Naive thymus-derived CD8-positive, alpha-beta T cell (primary cell): ENCODE measurements at regions not wholly inside any gene's neighbourhood (a gene's known extent, or its start where the extent isn't known, plus 50 kb on each side); places are given as distances from the start of the nearest gene placed in this dataset.

Experiments used
- ATAC-seq, 2 donors: fragments of 150-1000 bp; cut with Tn5 transposase in 1 of 2; sonication (Bioruptor Pico), chemical (Tn5 transposase) in 1 of 2; 1 replicate in 1 of 2; 2 replicates in 1 of 2; pipeline ENCODE4 v1.10.0; 2021; ENCODE audit warnings: mild to moderate bottlenecking in 2 of 2, moderate library complexity in 2 of 2
- POLR2A ChIA-PET: fragments of 350-600 bp; sonication (Branson Sonifier 250); formaldehyde crosslinking; loops from one replicate; lab custom pipeline; 2021; ENCODE audit warnings: antibody characterized with exemption; lab: Charles Lee
- DNase-seq, 10 donors: peaks; one replicate each; pipeline versions ENCODE4 v3.0.0 to v3.0.0-alpha.2; 2020 to 2022
- H3K27ac Mint-ChIP-seq, 10 donors: one replicate each; pipeline ENCODE4 v1.8.0; 2020 to 2022; ENCODE audit warnings: mild to moderate bottlenecking in 10 of 10, mixed read lengths in 10 of 10, moderate library complexity in 4 of 10, inconsistent platforms in 1 of 10
- H3K27me3 Mint-ChIP-seq, 5 donors: one replicate each; pipeline ENCODE4 v1.8.0; 2021 to 2022; ENCODE audit warnings: mixed read lengths in 5 of 5
- H3K36me3 Mint-ChIP-seq, 3 donors: one replicate each; pipeline ENCODE4 v1.8.0; 2020 to 2022; ENCODE audit warnings: mixed read lengths in 3 of 3, mild to moderate bottlenecking in 2 of 3, inconsistent platforms in 1 of 3
- H3K4me1 Mint-ChIP-seq, 4 donors: one replicate each; pipeline ENCODE4 v1.8.0; 2021 to 2022; ENCODE audit warnings: mixed read lengths in 4 of 4
- H3K4me3 Mint-ChIP-seq, 10 donors: one replicate each; pipeline ENCODE4 v1.8.0; 2020 to 2022; ENCODE audit warnings: mild to moderate bottlenecking in 10 of 10, mixed read lengths in 10 of 10, moderate library complexity in 6 of 10, inconsistent platforms in 1 of 10
- H3K9me3 Mint-ChIP-seq, 9 donors: one replicate each; pipeline ENCODE4 v1.8.0; 2020 to 2022; ENCODE audit warnings: mixed read lengths in 9 of 9, mild to moderate bottlenecking in 3 of 9, inconsistent platforms in 1 of 9, moderate library complexity in 1 of 9

DNA sequence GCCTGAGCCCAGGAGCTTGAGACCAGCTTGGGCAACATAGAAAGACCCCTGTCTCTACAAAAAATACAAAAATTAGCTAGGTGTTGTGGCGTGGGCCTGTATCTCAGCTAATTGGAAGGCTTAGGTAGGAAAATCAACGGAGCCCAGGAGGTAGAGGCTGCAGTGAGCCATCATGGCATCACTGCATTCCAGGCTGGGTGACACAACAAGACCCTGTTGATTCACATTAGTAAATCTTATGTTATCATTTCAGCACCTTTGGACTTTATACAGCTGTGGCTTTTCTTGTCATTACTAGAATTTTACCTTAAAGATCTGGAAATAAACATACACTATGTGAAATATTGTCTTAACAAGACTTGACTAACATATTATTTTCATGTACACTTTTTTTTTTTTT lies 185.0 kb downstream of the ZNF608 start:
- peaks cover 0 to 2% (median 0%) of the 10 kb centered on the region in 9 donors for H3K9me3 Mint-ChIP-seq
- H3K36me3 Mint-ChIP-seq = no peaks in the 10 kb centered on the region
- no peak overlapping the region for H3K4me3 Mint-ChIP-seq
- H3K27me3 Mint-ChIP-seq = peaks cover 0 to 5% (median 0%) of the 10 kb centered on the region in 5 donors
- no peak for DNase-seq
- H3K4me1 Mint-ChIP-seq = no peaks in the 10 kb centered on the region
- H3K27ac Mint-ChIP-seq = no peak overlapping the region
- ATAC-seq = no peak
- POLR2A ChIA-PET = no interaction called here

DNA sequence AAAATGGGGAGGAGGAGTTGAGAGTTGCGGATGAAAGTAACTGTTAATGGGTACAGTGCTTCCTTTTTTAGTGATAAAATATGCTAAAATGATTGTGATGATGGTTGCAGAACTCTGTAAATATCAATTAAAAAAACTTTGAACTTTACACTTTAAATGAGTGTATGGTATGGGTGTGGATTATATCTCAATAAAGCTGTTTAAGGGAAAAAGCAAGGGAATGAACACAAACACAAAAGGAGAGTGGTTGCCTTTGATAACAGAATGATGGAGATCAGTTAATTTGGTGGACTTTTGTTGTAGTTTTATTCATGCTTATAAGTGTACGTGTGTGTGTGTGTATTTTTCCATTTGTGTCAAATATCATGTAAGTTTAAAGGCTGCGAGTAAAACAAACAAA lies 186.1 kb downstream of the ZNF608 start:
- POLR2A ChIA-PET = no interaction called here
- Mint-ChIP-seq H3K36me3 (no peaks in the 10 kb centered on the region), H3K4me3 (no peak overlapping the region), H3K27me3 (peaks cover 0 to 5% (median under 1%) of the 10 kb centered on the region in 5 donors), H3K4me1 (no peaks in the 10 kb centered on the region), H3K9me3 (peaks cover 0 to 3% (median 0%) of the 10 kb centered on the region in 9 donors), H3K27ac (no peak overlapping the region)
- no peak for ATAC-seq
- no peak for DNase-seq

DNA sequence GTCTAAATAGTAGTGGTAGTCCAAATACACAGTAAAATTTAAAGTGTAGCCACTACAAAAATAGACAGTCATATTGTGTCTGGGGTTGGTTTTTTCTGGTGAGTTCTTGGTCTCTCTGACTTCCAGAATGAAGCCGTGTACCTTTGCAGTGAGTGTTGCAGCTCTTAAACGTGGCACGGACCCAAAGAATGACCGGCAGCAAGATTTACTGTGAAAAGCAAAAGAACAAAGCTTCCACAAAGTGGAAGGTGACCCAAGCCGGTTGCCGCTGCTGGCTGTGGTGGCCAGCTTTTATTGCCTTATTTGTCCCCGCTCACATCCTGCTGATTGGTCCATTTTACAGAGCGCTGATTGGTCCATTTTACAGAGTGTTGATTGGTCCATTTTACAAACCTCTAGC lies 188.7 kb downstream of the ZNF608 start:
- Mint-ChIP-seq H3K36me3 (no peaks in the 10 kb centered on the region), H3K27me3 (peaks cover 0 to 5% (median 0%) of the 10 kb centered on the region in 5 donors), H3K4me3 (no peak overlapping the region), H3K9me3 (peaks cover 0 to 3% (median 0%) of the 10 kb centered on the region in 9 donors), H3K27ac (no peak overlapping the region), H3K4me1 (no peaks in the 10 kb centered on the region)
- DNase-seq = no peak
- no peak for ATAC-seq
- POLR2A ChIA-PET = no interaction called here

DNA sequence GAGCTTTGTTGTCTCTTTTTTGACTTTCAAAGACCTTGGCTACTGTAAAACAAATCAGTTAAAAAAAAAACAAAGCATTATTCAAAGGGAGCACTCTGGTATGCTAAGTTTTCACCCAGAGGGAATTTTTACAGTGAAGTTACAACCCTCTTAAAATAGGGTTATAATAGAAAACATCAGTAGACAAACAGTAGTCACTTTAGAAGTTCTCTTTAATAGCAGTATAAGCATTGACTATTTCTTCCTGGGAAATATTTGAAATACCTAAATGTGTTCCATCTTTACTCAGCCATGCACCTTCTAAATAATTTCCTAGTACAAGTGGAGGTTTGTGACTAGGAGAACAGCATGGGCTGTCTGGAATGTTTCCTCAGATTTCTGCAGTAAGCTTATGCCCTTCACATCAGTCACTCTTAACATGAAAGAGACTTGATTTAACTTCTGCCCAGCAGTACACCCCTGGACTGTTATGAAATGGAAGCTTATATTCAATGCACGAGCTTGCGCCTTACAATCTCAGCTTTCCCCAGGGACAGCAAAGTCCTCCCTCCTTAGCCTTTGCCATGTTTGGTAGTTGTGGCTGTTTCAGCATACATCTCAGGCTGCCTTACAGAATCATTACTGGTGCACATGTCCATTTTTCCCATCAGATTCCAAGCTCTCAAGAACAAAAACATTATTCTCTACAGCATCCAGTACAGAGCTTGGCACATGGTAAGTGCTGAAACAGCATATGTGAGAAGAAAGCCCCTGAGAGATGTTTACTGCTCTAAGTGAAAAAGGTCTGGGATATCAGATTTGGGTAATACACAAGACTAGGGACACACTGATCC lies 191.5 kb downstream of the ZNF608 start:
- no peak for DNase-seq
- POLR2A ChIA-PET = no interaction called here
- H3K9me3 Mint-ChIP-seq = peaks cover 0 to 5% (median 0%) of the 10 kb centered on the region in 9 donors
- no peak overlapping the region for H3K27ac Mint-ChIP-seq
- no peak overlapping the region for H3K4me3 Mint-ChIP-seq
- no peaks in the 10 kb centered on the region for H3K36me3 Mint-ChIP-seq
- no peaks in the 10 kb centered on the region for H3K4me1 Mint-ChIP-seq
- H3K27me3 Mint-ChIP-seq = peaks cover 0 to 9% (median 1%) of the 10 kb centered on the region in 5 donors
- ATAC-seq = no peak

DNA sequence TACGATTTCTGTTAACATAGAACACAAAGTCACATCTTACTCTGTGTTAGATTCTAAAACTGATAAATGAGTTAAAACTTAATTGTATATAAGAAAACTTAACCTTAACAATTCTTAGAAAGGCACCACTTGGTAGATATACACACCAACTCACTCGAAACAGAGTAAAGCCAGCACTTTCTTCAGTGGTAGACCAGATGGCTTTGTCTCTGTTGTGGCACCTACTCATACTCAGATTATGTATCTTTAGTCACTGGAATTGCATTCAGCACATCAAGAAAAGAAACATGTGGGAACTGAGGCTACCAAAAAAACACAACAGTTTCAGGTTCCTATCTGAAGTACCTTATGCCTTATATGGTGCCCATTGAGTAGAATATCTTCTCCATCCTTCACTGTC lies 192.5 kb downstream of the ZNF608 start:
- POLR2A ChIA-PET = no interaction called here
- H3K27me3 Mint-ChIP-seq = peaks cover 0 to 9% (median 1%) of the 10 kb centered on the region in 5 donors

DNA sequence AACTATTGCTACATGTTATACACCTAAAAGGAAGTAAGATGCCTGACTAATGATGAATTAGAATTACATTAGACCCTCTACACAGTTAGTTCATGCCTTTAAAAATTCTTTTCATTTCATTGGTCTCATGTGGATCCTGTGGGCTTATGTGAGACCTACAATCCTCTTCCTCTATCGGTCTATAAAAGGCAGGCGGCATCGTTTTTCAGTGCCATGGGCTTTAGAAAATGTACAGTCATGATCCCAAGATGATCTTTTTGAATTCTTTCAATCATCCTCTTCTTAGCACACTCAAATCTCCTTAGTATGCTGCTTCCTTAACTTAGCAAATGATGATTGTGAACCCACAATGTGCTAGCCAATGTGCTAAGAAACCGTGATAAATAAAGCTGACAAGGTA lies 193.9 kb downstream of the ZNF608 start:
- POLR2A ChIA-PET = no interaction called here
- no peak overlapping the region for H3K27ac Mint-ChIP-seq
- H3K27me3 Mint-ChIP-seq = peaks cover 0 to 9% (median 1%) of the 10 kb centered on the region in 5 donors
- H3K36me3 Mint-ChIP-seq = no peaks in the 10 kb centered on the region
- ATAC-seq (no peak), DNase-seq (no peak)
- peaks cover 0 to 5% (median 0%) of the 10 kb centered on the region in 9 donors for H3K9me3 Mint-ChIP-seq
- no peaks in the 10 kb centered on the region for H3K4me1 Mint-ChIP-seq
- no peak overlapping the region for H3K4me3 Mint-ChIP-seq

More for the DNA sequence above, 192.5 kb downstream of the ZNF608 start:
- Mint-ChIP-seq H3K27ac (no peak overlapping the region), H3K4me1 (no peaks in the 10 kb centered on the region), H3K4me3 (no peak overlapping the region), H3K36me3 (no peaks in the 10 kb centered on the region), H3K9me3 (peaks cover 0 to 5% (median 0%) of the 10 kb centered on the region in 9 donors)
- ATAC-seq = no peak
- no peak for DNase-seq

DNA sequence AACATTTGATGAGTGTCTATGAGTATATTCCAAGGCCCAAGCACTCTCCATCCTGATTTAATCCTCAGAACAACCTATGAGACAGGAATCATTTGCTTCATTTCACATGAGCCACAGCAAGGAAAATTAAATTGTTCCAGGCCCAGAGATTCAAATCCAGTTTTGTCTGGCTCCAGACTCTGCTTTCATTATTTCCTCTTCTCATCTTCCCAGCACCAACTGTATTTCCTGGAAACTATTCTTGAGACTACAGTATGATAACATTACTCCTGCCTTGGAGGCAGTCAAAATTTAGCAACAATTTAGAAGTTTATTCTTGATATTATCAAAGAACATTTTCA lies 194.5 kb downstream of the ZNF608 start:
- no peak for ATAC-seq
- Mint-ChIP-seq H3K4me3 (no peak overlapping the region), H3K4me1 (no peaks in the 10 kb centered on the region), H3K9me3 (peaks cover 0 to 5% (median 0%) of the 10 kb centered on the region in 9 donors), H3K27ac (no peak overlapping the region), H3K27me3 (peaks cover 0 to 9% (median 1%) of the 10 kb centered on the region in 5 donors), H3K36me3 (no peaks in the 10 kb centered on the region)
- no peak for DNase-seq
- POLR2A ChIA-PET = no interaction called here

DNA sequence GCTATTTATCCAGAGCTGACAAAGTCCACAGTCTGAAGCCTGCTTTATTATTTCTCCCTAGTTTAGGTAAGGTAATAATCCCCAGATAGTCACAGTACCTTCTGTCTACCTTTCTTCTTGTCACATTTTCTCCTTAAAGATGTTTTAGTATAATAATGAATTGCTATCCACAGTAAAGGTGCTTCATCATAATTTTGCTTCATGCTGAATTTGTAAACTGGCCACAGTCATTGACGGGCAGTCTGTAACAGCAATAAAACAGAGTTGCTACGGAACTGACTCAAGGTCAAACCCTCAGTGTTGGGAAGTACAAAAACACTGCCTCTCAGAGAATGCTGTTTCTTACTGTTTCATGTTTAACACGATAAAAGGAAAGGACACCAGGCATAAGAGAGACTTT lies 195.7 kb downstream of the ZNF608 start:
- DNase-seq (no peak), ATAC-seq (no peak)
- no peak overlapping the region for H3K4me3 Mint-ChIP-seq
- POLR2A ChIA-PET = no interaction called here
- peaks cover 0 to 5% (median 0%) of the 10 kb centered on the region in 9 donors for H3K9me3 Mint-ChIP-seq
- H3K4me1 Mint-ChIP-seq = no peaks in the 10 kb centered on the region
- peaks cover 0 to 9% (median 0%) of the 10 kb centered on the region in 5 donors for H3K27me3 Mint-ChIP-seq
- no peak overlapping the region for H3K27ac Mint-ChIP-seq
- H3K36me3 Mint-ChIP-seq = no peaks in the 10 kb centered on the region

DNA sequence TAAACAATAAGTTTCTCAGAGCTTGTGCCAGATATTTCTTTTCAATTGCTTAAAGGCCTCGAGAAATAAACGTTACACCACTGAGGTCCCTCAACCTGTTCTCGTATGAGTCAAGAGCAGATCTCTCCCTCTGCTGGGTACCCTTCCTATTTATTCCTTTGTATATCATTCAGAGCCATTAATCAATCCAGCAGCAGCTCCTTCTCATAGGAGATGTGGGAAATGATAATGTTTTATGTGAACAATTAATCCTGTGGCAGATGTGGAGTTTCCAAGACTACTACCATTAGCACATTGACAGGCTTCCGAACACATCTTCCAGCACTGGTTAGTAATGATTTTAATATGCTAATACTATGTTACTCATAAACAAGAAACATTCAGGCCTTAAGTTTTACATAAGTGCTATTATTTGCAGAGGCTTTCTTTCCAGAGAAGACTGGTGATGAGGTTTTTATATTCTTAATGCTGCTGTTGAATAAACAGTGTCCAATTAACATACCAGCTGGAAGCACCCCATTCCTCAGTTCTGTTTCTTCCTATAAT lies 196.5 kb downstream of the ZNF608 start:
- no peaks in the 10 kb centered on the region for H3K36me3 Mint-ChIP-seq
- POLR2A ChIA-PET = no interaction called here

DNA sequence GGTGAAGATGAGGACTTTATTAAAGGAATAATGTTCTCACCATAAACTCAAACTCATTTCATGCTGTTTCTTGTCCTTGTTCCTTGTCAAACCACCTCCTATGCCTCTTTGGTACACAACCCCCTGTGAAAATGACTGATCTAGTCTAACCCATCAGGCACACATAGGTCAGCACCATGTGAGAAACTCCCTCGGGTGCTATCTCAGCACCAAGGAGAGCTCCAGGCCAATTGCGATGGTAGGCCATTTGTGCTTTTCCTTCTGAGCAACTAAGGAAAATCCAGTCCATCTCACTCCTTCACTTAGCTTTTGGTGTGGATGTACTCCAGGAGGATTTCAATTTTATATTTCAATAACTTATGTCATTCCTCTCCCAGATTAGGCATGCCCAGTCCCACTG lies 199.8 kb downstream of the ZNF608 start:
- Mint-ChIP-seq H3K27ac (no peak overlapping the region), H3K36me3 (no peaks in the 10 kb centered on the region), H3K27me3 (peaks cover under 1 to 13% (median 5%) of the 10 kb centered on the region in 5 donors), H3K4me1 (peaks cover 0 to 7% (median 0%) of the 10 kb centered on the region in 4 donors), H3K9me3 (peaks cover 0 to 11% (median 0%) of the 10 kb centered on the region in 9 donors), H3K4me3 (no peak overlapping the region)
- POLR2A ChIA-PET = no interaction called here
- ATAC-seq (no peak), DNase-seq (no peak)

More for the DNA sequence above, 196.5 kb downstream of the ZNF608 start:
- Mint-ChIP-seq H3K27me3 (peaks cover 0 to 9% (median 0%) of the 10 kb centered on the region in 5 donors), H3K4me3 (no peak overlapping the region), H3K4me1 (no peaks in the 10 kb centered on the region), H3K27ac (no peak overlapping the region), H3K9me3 (peaks cover 0 to 5% (median 0%) of the 10 kb centered on the region in 9 donors)
- ATAC-seq (no peak), DNase-seq (no peak)

DNA sequence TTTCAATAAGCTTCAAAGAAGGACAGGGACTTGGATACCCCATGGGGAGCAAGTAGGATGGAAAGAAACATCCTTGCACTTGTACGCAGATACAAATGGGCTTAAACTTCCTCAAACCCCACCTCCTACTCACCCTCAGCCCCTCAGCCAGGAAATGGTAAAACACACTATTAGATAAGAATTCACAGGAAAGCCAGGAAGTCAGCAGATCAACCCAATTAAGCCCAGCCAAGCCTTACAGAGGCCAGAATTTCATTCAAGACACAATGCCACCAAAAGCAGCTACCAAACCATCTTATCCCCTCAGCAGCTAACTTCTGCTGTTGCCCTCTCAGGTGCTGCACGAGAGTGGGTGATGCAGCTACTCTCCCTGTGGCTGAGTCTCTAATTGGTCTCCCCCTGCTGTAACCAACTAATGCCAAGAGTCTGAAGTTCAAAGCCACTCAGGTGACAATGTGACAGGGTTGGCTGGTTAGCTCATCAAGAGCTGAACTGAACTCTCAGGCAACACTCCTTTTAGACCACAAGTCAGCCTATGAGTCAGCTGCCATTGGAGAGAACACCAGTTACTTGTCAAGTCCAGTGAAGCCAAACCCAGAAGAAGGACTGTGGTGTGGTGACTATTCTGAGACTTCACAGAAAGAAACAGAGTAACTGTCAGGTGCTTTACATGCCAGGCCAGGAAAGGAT lies 201.9 kb downstream of the ZNF608 start:
- peaks cover 0 to 17% (median 7%) of the 10 kb centered on the region in 5 donors for H3K27me3 Mint-ChIP-seq
- peaks cover 0 to 4% (median 0%) of the 10 kb centered on the region in 3 donors for H3K36me3 Mint-ChIP-seq
- POLR2A ChIA-PET = no interaction called here
- H3K27ac Mint-ChIP-seq = no peak overlapping the region
- H3K9me3 Mint-ChIP-seq = peaks cover 0 to 20% (median 0%) of the 10 kb centered on the region in 9 donors
- H3K4me3 Mint-ChIP-seq = no peak overlapping the region
- no peak for ATAC-seq
- DNase-seq = no peak
- peaks cover 0 to 7% (median 0%) of the 10 kb centered on the region in 4 donors for H3K4me1 Mint-ChIP-seq

DNA sequence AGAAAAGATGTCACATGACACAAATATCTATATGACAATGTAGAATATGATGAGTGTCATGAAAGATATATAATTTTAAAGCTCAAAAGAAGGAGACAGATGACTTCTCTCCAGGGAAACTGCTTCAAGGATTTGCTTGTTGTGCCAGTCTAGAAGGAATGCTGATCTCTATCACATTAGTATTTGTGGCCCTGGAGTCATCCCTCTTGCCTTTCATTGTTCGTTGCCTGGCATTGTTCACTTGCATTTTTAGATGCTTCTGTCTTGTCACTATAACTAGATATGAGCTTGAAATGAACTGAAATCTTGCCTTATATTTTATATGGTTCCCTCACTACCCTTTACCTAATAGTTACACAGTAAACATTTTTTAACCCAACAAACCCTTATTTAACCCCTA lies 207.5 kb downstream of the ZNF608 start:
- ATAC-seq = no peak

DNA sequence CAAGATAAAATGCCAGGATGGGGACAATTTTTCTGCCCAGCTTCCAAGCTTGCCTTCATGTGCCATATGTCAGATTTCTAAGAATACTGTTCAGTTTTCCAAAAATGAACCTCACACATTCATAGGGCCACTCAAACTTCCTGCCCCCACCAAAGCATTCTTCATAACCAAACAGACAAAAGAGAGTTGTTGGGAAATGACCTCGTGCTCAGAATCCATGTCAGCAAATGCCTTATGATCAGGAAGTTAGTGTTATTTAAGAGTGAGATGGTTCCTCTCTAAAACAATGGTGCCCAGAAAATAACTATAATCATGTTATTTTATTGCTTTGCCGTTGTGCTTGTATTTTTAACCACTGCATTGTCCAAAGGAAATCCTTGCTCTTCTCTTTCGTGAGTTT lies 208.2 kb downstream of the ZNF608 start:
- no peak overlapping the region for H3K27ac Mint-ChIP-seq
- DNase-seq (no peak), ATAC-seq (no peak)
- POLR2A ChIA-PET = no interaction called here
- no peak overlapping the region for H3K4me3 Mint-ChIP-seq
- H3K27me3 Mint-ChIP-seq = peaks cover 0 to 23% (median 7%) of the 10 kb centered on the region in 5 donors
- H3K4me1 Mint-ChIP-seq = no peaks in the 10 kb centered on the region
- H3K9me3 Mint-ChIP-seq = peaks cover 0 to 34% (median 3%) of the 10 kb centered on the region in 9 donors
- H3K36me3 Mint-ChIP-seq = peaks cover 0 to 4% (median 0%) of the 10 kb centered on the region in 3 donors

More for the DNA sequence above, 207.5 kb downstream of the ZNF608 start:
- H3K4me3 Mint-ChIP-seq = no peak overlapping the region
- DNase-seq = no peak
- H3K9me3 Mint-ChIP-seq = peaks cover 0 to 34% (median 2%) of the 10 kb centered on the region in 9 donors
- H3K27ac Mint-ChIP-seq = no peak overlapping the region
- POLR2A ChIA-PET = no interaction called here
- H3K36me3 Mint-ChIP-seq = peaks cover 0 to 4% (median 0%) of the 10 kb centered on the region in 3 donors
- H3K27me3 Mint-ChIP-seq = peaks cover 0 to 23% (median 7%) of the 10 kb centered on the region in 5 donors
- no peaks in the 10 kb centered on the region for H3K4me1 Mint-ChIP-seq
